Hematopoietic multipotent progenitor cell (in vitro differentiated cells): ENCODE measurements at regions not wholly inside any gene's neighbourhood (a gene's known extent, or its start where the extent isn't known, plus 50 kb on each side); places are given as distances from the start of the nearest gene placed in this dataset.
A peak's percentile ranks its signal among the peaks of the same experiment; 100 is the strongest.
"Not testable (repeated sequence)": the region's sequence is repeated elsewhere in the genome, so short reads cannot be mapped to it uniquely, and the experiment has no call there.

Experiments
- DNase-seq, 3 donors: peaks; one replicate each; pipeline ENCODE4 v3.0.0-alpha.2; 2011 to 2015; ENCODE audit warnings: low read depth in 2 of 3, low spot score in 2 of 3

- DNase-seq = not testable (repeated sequence)
Observed at GRCh38 chr9:78172610-78173009, 63.3 kb upstream of the CEP78 start.

- no peak for DNase-seq
Observed at GRCh38 chr9:78171651-78172050, 64.2 kb upstream of the CEP78 start.

GRCh38 chr9:78169125-78169524 lies 66.8 kb upstream of the CEP78 start:
- DNase-seq = no peak

GRCh38 chr9:78167356-78167755 lies 68.5 kb upstream of the CEP78 start:
- DNase-seq = no peak

- DNase-seq = no peak
Observed at GRCh38 chr9:78163834-78164233, 72.0 kb upstream of the CEP78 start.

GRCh38 chr9:78158286-78158685 lies 77.6 kb upstream of the CEP78 start:
- no peak for DNase-seq

GRCh38 chr9:78150983-78151356 lies 84.9 kb upstream of the CEP78 start:
- no peak for DNase-seq

GRCh38 chr9:78150312-78150982 lies 85.4 kb upstream of the CEP78 start:
- DNase-seq = no peak

- DNase-seq = no peak
Observed at GRCh38 chr9:78149702-78150291, 86.1 kb upstream of the CEP78 start.

- no peak for DNase-seq
Observed at GRCh38 chr9:78146241-78146640, 89.6 kb upstream of the CEP78 start.

GRCh38 chr9:78144663-78145377 lies 91.1 kb upstream of the CEP78 start:
- DNase-seq = no peak

- DNase-seq = no peak
Observed at GRCh38 chr9:78144008-78144381, 91.9 kb upstream of the CEP78 start.

- no peak for DNase-seq
Observed at GRCh38 chr9:78143281-78144007, 92.4 kb upstream of the CEP78 start.

GRCh38 chr9:78142264-78142663 lies 93.6 kb upstream of the CEP78 start:
- not testable (repeated sequence) for DNase-seq

GRCh38 chr9:78133751-78134150 lies 102.1 kb upstream of the CEP78 start:
- DNase-seq = no peak

GRCh38 chr9:78132701-78133058 lies 101.1 kb upstream of the GNAQ start:
- peak in 2 of 3 donors; percentile 29 to 54 for DNase-seq

- DNase-seq = no peak
Observed at GRCh38 chr9:78131969-78132700, 100.5 kb upstream of the GNAQ start.

- DNase-seq = no peak
Observed at GRCh38 chr9:78130853-78131252, 99.2 kb upstream of the GNAQ start.

- no peak for DNase-seq
Observed at GRCh38 chr9:78130004-78130403, 98.4 kb upstream of the GNAQ start.

- DNase-seq = no peak
Observed at GRCh38 chr9:78127279-78128225, 95.9 kb upstream of the GNAQ start.
